Progenitor cell of endocrine pancreas (in vitro differentiated cells): ENCODE measurements at regions not wholly inside any gene's neighbourhood (a gene's known extent, or its start where the extent isn't known, plus 50 kb on each side); places are given as distances from the start of the nearest gene placed in this dataset.

Experiments
- DNase-seq: peaks from one replicate; pipeline ENCODE4 v3.0.0; 2021; ENCODE audit warnings: low spot score; ENCODE audit not compliant: unreplicated experiment
- H3K27ac Mint-ChIP-seq: 2 replicates; pipeline ENCODE4 v1.8.0; 2021; ENCODE audit warnings: mild to moderate bottlenecking, moderate library complexity, mixed read lengths
- H3K27me3 Mint-ChIP-seq: 2 replicates; pipeline ENCODE4 v1.8.0; 2021; ENCODE audit warnings: mixed read lengths
- H3K36me3 Mint-ChIP-seq: 2 replicates; pipeline ENCODE4 v1.8.0; 2022; ENCODE audit warnings: mixed read lengths; ENCODE audit not compliant: insufficient read depth
- H3K4me1 Mint-ChIP-seq: 2 replicates; pipeline ENCODE4 v1.8.0; 2021; ENCODE audit warnings: low read depth, mixed read lengths
- H3K4me3 Mint-ChIP-seq: 2 replicates; pipeline ENCODE4 v1.8.0; 2021; ENCODE audit warnings: low read depth, mild to moderate bottlenecking, moderate library complexity, mixed read lengths
- H3K9me3 Mint-ChIP-seq: 2 replicates; pipeline ENCODE4 v1.8.0; 2021; ENCODE audit warnings: low read depth, mixed read lengths
- CTCF ChIP-seq: fragments of 200-600 bp; sonication (generic); IDR thresholded peaks from one replicate; pipeline ENCODE4 v1.5.0; 2021; ENCODE audit warnings: antibody characterized with exemption, mild to moderate bottlenecking; ENCODE audit not compliant: unreplicated experiment

GRCh38 chr5:5040712-5041111, 99.4 kb upstream of the ADAMTS16 start:
- no peaks in the 10 kb centered on the region for H3K9me3 Mint-ChIP-seq
- H3K4me1 Mint-ChIP-seq = no peaks in the 10 kb centered on the region
- no peak overlapping the region for H3K27ac Mint-ChIP-seq
- H3K36me3 Mint-ChIP-seq = no peaks in the 10 kb centered on the region
- peaks cover 4% of the 10 kb centered on the region for H3K27me3 Mint-ChIP-seq
- no peak overlapping the region for H3K4me3 Mint-ChIP-seq
- TF ChIP-seq CTCF = no peak
- no peak for DNase-seq

- Mint-ChIP-seq H3K4me1 (no peaks in the 10 kb centered on the region), H3K27me3 (no peaks in the 10 kb centered on the region), H3K36me3 (no peaks in the 10 kb centered on the region), H3K27ac (no peak overlapping the region), H3K4me3 (no peak overlapping the region), H3K9me3 (no peaks in the 10 kb centered on the region)
- TF ChIP-seq CTCF = no peak
- no peak for DNase-seq
Measured at GRCh38 chr5:5042806-5043205, 97.3 kb upstream of the ADAMTS16 start.

- DNase-seq = no peak
- no peak for TF ChIP-seq CTCF
- Mint-ChIP-seq H3K9me3 (no peaks in the 10 kb centered on the region), H3K27me3 (no peaks in the 10 kb centered on the region), H3K4me1 (no peaks in the 10 kb centered on the region), H3K36me3 (no peaks in the 10 kb centered on the region), H3K27ac (no peak overlapping the region), H3K4me3 (no peak overlapping the region)
Measured at GRCh38 chr5:5043346-5043745, 96.8 kb upstream of the ADAMTS16 start.

GRCh38 chr5:5044247-5044840, 95.8 kb upstream of the ADAMTS16 start:
- no peaks in the 10 kb centered on the region for H3K4me1 Mint-ChIP-seq
- no peaks in the 10 kb centered on the region for H3K27me3 Mint-ChIP-seq
- no peaks in the 10 kb centered on the region for H3K36me3 Mint-ChIP-seq
- no peaks in the 10 kb centered on the region for H3K9me3 Mint-ChIP-seq
- H3K27ac Mint-ChIP-seq = no peak overlapping the region
- DNase-seq = no peak
- H3K4me3 Mint-ChIP-seq = no peak overlapping the region
- TF ChIP-seq CTCF = no peak

GRCh38 chr5:5046680-5047502, 93.2 kb upstream of the ADAMTS16 start:
- H3K4me1 Mint-ChIP-seq = peaks cover 6% of the 10 kb centered on the region
- no peak overlapping the region for H3K27ac Mint-ChIP-seq
- no peaks in the 10 kb centered on the region for H3K9me3 Mint-ChIP-seq
- no peaks in the 10 kb centered on the region for H3K27me3 Mint-ChIP-seq
- no peak for TF ChIP-seq CTCF
- no peak for DNase-seq
- no peaks in the 10 kb centered on the region for H3K36me3 Mint-ChIP-seq
- no peak overlapping the region for H3K4me3 Mint-ChIP-seq
